K562 (cell line): ENCODE measurements at regions not wholly inside any gene's neighbourhood (a gene's known extent, or its start where the extent isn't known, plus 50 kb on each side); places are given as distances from the start of the nearest gene placed in this dataset.

Experiments used
- CTBP1 ChIP-seq: fragments of 450-650 bp; IDR thresholded peaks from 2 replicates; pipeline ENCODE4 v1.6.1; 2016; ENCODE audit warnings: borderline replicate concordance
- MYC ChIP-seq, 2 experiments: fragments of 250-450 bp in 1 of 2; sonication (Bioruptor Pico) in 1 of 2; IDR thresholded peaks; 2 replicates each; pipeline versions ENCODE4 v1.5.1 to v1.6.1; 2012 to 2021; ENCODE audit warnings: low read depth in 2 of 2, borderline replicate concordance in 1 of 2, improper control_type of control experiment in 1 of 2, low read length in 1 of 2, mild to moderate bottlenecking in 1 of 2, moderate library complexity in 1 of 2
- SP1 ChIP-seq: sonication (generic); formaldehyde crosslinking; IDR thresholded peaks from 2 replicates; pipeline ENCODE4 v1.8.1; 2022; ENCODE audit warnings: mild to moderate bottlenecking, missing genetic modification reagents

DNA sequence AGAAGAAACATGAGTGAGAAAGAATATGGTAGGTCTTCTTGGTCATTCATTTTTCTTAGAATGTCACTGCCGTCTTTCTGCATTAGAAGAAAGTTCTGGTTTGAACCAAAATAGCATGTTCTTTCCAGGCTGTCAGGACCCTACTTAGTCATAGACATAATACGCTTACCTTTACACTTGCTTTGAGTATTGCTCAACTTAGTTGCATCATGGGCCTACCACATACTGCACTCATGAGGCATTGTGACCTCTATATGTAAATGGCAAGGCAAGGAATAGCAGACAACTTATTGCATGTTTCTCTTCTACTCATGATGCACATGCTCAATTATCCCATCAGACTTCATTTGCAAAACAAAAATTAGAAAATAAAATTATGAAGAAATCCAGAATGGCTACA is 415.0 kb downstream of the HLX start:
- TF ChIP-seq MYC (IDR thresholded peaks at IDR 0.05; ENCODE audit: low read depth, low read length) = no peak
- no peak for TF ChIP-seq MYC (CRISPR knock-in tag; IDR thresholded peaks at IDR 0.05; ENCODE audit: borderline replicate concordance, low read depth)
- TF ChIP-seq SP1 = no peak
- no peak for TF ChIP-seq CTBP1
